MV-4-11 (cell line): ENCODE measurements at regions not wholly inside any gene's neighbourhood (a gene's known extent, or its start where the extent isn't known, plus 50 kb on each side); places are given as distances from the start of the nearest gene placed in this dataset.
"Not testable (repeated sequence)": the region's sequence is repeated elsewhere in the genome, so short reads cannot be mapped to it uniquely, and the experiment has no call there.

Source experiments
- DNase-seq: peaks from one replicate; lab custom pipeline; 2025; lab: John Stamatoyannopoulos, UW

DNA sequence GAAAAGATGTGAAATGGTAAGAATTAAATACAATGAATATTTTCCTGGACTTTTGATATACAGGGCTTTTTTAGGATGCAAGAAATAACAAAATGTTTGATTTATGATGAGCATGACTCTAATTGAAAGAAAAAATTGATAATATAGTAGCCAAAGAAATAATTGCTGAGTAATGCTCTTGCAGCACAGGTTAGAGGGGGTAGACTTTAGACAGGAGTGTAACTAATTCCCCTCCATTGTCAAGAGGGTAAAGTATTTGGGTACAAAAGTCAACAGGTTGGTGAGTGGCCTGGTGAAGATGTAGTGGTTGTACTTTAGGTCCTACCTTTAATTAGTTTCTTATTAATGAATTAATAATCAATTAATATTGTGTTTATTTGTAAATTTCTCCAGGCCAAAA lies 912.3 kb downstream of the KCNJ2 start:
- no peak for DNase-seq

DNA sequence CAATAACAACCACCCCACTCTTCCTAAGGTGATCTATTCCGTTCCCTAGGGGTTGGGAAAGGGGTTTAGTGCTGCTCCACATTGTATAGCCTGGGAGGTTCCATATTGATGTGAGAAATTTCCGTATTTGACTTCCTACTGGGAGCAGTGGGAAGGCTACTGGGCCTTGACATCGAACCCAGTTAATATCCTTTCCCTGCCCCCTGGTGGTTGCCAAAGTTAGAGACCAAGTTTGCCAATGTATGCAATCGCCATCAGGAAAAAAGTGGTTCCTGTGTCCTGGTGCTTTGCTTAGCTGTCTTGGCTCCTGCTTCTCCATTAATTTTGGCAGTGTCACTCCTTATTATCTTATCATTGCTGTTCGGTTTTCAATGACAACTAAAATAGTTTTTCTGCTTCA lies 914.9 kb downstream of the KCNJ2 start:
- peak; percentile 15 for DNase-seq

DNA sequence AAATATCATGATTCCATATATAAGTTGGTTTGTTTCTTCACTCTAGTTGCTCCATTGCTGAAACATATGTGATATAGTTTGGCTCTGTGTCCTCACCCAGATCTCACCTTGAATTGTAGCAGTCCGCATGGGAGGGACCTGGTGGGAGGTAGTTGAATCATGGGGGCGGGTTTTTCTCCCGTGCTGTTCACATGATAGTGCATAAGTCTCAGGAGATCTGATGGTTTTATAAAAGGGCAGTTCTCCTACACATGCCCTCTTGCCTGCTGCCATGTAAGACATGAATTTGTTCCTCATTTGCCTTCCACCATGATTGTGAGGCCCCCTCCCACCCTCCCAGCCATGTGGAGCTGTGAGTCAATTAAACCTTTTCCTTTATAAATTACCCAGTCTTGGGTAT lies 915.5 kb downstream of the KCNJ2 start:
- DNase-seq: no peak

DNA sequence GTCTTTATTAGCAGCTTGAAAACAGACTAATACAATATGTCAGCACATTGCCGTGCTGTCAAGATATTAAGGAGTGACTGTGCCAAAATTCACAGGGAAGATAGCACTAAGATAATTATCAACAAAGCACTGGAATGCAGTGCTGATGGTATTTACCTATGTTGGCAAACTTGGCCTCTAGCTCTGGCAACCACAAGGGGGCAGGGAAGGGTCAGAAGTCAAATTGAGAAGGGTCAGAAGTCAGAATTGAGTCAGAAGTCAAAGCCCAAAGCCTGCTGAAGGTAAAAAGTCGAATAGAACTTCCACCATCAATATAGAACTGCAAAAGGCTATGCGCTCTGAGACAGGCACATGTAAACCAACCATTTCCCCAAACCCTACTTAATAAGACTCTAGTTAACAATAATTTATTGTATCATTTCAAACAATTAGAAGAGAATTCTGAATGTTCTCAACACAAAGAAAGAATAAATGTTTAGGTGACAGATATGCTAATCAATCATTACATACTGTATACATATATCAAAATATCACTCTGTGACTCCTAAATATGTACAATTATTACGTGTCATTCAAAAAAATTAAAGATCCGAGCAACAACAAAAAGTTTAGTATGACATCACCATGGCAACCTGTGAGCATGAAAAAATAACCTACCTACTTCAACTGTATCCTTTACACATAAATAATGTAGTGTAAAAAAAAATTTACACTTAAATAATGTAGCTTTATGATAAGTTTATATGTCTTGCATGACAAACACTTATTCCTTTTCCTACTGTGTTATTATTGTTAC lies 916.1 kb downstream of the KCNJ2 start:
- peak; percentile 21 for DNase-seq

DNA sequence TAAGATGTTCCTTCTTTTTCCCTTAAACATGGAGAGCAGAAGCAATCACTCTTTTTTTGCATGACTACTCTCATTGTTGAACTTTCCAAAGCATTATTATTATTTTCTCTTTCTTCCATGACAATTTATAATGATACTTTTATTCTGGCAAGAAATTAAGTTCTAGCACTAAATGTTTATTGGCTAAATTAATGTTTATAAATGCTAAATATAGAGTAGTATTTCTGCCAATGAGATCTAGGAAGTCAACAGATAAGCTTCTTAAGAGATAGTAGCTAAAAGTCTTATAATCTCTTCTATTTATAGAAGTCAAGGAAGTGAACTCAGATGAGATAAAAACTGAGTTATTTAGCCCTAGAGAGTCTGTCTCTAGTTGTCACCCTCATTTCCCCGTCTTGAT lies 920.1 kb downstream of the KCNJ2 start:
- DNase-seq: no peak

DNA sequence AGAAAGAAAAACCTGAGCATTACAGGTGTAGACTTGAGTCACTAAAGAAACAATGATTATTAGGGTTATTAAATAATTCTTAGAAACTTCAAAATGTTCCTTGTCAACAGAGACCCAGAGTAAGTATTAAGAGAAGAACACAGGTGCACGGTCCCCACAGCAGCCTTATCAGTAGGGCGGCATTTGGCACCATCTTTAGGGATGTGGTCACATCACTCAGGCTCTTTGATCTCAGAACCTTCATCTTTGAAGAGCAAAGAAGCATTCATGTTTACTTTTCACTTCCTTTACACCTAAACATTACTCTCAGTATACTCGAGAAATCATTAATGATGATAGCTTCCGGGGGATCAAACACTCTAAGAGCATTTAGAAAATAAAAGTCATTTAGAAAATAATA lies 928.7 kb downstream of the KCNJ2 start:
- no peak for DNase-seq

DNA sequence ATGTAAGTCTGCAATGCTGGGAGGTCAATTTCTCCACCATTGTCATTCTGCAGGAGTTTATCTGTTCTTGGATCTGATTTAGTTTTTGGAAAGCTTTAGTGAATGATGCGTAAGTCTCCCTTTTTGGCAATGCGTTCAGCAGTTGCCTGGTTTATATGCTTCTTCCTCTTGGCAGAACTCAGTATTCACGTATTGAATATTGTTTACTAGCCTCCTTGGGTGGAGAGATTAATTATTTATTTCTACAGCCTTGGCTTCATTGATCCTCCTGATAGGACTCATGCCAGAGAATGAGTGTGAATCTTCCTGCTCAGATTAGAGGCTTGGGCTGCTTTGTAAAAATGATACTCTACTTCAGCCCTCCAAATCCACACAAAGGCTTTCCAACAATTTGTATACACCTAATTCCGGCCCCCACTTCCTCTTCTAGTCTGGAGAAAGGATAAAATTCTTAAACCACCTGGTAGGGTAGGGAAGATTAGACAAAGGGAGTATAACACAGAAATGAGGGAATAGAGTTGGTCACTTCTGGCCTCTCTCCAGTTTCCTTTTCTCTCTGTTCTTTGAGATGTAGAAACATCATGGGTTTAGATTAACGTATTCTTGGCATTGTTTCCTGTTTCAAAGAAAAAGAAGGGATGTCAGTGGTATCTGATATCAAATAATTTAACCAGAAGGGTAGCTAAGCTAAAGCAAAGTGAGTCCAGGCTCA lies 929.8 kb downstream of the KCNJ2 start:
- no peak for DNase-seq

DNA sequence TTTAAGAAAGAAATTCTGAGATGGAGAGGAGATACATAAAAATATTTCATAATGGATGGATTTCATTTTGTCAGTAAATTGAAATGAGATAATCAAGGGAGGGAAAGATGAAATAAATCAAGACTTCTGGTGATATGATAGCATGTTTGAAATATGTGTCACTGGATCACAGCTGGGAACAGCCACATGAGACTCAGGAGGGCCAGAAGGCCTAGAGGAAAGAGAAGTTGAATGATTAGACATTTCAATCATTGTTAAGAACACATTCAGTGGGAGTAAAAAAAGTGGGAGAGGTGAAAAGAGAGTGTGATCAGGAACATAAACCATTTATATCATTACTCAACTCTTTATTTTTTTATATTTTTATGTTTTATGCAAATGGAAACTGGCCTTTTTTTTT lies 933.4 kb downstream of the KCNJ2 start:
- DNase-seq: no peak

DNA sequence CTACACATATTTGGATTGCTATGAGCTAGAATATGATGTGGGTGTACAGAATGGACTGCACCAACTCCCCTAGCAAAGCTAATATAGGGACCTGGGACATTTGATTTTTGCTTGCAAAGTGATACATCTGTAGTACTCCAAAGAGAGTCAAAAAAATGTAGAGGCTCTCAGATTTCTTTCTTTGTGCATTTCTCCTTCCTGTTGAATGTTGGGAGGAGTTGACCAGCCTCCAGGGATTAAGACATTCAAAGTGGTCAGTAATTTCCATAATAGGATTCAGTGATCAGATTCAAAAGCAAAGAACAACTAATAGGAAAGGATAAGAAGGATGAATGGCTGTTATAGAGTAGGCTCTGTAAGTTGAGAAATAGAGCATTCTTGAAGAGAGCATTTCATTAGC lies 934.9 kb downstream of the KCNJ2 start:
- no peak for DNase-seq

DNA sequence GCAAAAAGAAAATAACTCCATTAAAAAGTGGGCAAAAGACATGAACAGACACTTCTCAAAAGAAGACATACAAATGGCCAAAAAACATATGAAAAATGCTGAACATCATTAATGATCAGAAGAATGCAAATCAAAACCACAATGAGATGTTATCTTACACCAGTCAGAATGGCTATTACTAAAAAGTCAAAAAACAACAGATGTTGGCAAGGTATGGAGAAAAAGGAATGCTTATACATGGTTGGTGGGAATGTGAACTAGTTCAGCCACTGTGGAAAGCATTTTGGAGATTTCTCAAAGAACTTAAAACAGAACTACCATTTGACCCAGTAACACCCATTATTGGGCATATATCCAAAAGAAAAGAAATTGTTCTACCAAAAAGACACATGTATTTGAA lies 936.7 kb downstream of the KCNJ2 start:
- DNase-seq: not testable (repeated sequence)

DNA sequence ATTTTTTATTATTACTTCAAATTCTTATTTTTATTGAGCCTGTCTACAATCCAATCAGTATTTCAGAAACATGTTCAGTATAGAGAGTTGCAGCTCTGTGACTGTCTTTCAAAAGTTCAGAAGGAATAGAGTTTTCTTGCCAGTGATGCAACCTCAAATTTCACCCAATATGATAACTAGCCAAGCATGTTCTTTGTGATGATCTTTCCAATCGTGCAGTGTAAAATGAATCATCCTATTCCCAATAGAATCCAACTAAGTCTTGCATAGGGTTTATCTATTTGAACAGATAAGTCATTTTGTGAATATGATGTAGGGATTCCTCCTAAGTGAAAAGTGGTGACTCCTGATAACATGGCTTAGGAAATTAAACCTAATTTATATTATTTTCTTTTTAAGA lies 937.8 kb downstream of the KCNJ2 start:
- no peak for DNase-seq

DNA sequence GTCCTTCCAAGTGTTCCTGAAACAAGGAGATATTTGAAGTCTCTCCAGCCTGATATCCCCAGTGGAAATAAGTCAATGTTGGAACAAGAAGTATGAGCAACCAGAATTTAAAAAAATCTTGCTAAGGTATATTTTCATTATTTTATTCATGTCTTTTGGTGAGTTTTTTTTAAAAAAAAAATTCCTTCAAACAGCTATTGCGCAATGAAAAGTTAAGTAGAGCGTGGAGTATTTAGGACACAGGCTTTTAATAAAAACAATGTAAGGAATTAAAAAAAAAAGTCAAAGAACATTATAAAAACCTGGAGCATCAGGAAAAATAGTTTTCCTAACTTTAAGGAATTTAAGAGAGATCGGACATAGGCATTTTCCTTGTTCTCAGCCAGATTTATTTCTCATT lies 940.4 kb downstream of the KCNJ2 start:
- no peak for DNase-seq

DNA sequence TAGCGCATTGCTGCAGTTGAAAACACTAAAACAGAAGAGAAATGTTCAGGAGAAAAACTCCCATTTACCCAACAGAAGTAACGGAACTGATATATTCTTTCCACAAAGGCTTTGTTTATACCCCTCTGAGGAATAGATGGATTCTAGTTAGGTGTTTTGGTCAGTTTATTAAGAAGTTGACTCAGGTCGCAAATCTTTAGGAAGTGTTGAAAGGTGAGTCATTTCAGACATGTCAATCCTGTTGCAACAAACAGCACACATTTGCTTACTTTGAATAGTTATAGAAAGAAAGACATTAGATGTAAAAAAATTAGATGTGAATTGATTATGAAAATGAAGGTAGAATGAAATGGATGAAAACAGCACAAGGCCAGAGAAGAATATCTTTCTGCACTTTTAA lies 941.0 kb downstream of the KCNJ2 start:
- DNase-seq: no peak

DNA sequence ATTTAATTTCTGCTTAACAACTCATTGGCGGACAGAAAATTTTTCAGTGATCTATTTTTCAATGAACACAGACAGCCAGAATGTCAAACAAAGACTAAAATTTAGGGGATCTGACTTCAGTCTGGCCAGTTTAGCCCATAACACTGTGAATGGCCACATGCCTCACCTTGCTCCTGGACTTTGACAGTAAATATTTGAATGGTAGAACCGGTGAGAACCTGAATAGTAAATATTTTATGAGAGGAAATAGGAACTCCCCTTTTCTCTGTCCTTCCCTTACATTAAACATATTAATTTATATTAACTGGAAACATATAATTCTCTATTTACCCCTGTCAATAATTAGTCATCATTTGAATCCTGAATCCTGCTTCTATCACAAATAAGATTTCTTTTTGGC lies 942.1 kb downstream of the KCNJ2 start:
- no peak for DNase-seq

DNA sequence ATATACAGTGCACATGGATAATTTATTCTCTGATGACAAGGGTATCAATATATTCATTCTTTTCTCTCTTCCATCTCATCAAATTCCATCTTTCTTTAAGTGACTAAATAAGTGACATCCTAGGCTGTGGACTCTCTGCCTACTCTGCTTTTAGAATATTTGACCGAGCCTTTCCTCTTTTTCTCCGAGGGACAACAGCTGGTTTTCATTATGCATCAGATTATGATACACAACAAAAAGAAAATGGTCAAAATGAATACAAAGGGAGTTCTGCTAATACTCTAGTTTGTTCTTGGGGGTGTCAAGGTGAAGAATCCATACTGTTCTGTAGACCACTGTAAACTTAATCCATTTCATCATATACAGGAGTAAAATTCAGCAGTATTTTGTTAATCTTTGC lies 942.6 kb downstream of the KCNJ2 start:
- DNase-seq: no peak

DNA sequence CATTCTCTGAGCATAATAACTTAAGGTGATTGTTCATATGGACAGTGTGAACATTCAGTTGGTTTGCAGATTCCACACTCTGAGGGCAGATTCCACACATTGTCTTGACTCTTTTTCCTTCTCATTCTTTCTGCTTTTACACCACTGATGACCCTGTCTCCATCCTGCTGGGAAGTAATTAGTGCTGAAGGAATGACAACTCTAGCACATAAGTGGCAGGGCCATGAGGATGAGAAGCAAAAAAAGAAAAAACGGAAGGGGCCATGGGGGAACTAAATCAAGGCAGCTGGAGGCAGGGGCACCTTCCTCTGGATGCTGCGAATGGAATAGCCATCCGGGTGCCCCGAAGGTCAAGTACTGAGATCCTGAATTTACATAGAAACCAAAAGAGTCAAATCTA lies 944.0 kb downstream of the KCNJ2 start:
- no peak for DNase-seq

DNA sequence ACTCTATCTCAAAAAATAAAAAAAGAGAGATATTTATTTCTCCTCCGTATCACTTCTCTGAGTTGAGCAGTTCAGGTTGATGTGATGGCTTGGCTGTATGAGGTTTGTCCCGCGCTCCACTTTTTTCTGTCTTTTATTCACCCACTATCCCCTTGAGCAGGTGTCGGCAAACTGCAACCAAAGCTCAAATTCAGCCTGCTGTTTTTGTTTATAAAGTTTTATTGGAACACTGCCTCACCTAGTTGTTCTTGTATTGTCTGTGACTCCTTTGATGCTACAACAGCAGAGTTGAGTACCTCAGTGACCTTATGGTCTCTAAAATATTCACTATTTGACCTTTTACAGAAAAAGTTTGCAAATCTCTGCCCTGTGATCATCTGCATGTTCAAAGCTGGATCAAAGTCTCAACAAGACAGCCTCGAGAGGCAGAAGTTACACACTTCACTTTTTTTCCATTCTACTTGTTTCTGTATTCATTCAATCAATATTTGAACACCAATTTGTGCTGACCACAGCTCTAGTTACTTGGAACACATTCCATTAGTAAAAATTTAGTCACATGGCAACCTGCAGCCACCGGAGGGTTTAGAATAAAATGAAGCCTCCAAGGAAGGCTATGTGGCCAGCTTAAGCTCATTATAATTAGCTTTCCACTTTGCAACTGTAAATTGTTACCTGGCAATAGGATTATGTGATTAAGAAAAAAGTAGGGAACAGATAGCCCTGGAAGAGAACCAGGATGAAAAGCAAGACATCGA lies 945.8 kb downstream of the KCNJ2 start:
- no peak for DNase-seq

DNA sequence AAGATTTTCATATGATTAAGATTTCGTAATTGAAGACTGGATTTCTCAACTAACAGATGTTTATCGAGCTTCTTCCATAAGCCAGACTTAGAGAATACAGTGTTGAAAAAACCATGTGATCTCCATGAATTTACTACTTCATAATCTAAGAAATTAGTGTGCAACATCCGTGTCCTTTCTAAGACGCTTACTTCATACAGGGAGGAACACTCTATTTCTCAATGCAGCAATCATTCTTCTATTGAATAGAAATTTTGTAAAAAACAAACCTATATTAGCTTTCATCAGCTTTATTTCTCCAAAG lies 946.3 kb downstream of the KCNJ2 start:
- no peak for DNase-seq

DNA sequence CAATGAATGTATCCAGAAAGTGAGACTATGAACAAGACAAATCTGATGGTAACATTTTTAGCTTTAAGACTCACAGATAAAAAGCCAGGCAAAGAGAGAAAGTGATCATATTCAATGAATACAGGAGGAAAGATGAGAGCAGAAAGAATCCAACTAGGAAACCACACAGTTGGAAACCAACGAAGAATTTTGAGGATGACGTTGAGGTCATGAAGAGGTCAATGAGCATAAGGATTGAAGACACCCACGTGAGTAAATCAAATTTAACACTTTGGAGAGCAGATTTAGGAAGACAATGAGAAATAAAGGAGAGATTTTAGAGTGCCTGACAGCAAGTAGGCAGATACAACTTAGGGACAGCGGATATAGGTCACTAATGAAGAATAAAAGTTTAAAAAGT lies 948.1 kb downstream of the KCNJ2 start:
- no peak for DNase-seq

DNA sequence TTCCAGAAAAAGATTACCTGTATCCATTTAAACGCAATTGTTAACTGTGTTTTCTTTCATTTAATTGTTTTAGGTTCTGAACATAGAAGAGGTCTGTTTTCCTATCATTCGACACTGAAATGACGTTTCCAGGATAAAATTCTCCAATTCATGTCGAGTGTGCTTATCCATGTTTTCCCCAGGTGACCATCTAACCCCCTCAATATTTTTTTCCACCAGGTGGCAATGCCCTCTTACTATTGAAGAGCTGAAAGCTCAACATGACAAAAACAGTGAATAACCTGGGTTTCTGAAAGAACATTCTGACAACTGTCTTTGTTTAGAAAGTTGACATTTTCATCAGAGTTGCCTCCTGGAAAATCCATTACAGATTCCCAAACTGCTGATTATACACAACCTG lies 948.7 kb downstream of the KCNJ2 start:
- no peak for DNase-seq

DNA sequence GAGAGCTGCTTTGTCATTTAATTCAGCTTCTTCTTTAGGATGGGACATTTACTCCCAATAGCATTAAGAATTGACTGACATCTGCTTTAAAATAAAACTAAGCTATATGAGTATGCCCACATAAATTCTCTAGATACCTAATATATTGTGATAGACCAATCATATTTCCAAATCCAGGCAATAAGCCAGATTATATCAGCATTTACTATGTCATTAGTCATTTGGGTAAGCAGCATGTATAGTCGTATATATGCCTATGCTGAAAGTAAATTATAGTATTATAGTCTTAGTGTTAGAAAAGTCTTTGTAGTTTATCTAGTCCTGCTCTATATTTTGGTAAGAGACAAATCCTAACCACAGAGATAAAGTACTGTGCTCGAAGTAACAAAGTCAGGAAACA lies 958.1 kb downstream of the KCNJ2 start:
- no peak for DNase-seq

DNA sequence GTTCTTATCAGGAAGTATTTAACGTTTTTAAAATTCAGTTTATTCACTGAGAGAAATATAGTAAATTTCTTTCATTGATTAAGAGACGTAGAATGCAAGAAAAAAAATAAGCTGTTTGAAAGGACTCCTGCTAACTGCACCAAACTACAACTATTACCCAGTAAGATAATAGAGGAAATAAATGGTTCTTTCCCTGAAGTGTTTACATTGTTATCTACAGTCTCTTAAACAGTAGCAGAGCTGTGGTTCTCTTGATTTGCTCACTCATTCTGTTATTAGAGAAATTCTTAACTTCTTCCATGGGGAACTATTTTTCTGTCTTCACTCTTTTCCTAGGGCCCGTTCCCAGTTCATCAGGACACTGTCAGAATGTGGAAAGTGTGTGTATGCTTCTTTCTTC lies 973.0 kb downstream of the KCNJ2 start:
- no peak for DNase-seq

DNA sequence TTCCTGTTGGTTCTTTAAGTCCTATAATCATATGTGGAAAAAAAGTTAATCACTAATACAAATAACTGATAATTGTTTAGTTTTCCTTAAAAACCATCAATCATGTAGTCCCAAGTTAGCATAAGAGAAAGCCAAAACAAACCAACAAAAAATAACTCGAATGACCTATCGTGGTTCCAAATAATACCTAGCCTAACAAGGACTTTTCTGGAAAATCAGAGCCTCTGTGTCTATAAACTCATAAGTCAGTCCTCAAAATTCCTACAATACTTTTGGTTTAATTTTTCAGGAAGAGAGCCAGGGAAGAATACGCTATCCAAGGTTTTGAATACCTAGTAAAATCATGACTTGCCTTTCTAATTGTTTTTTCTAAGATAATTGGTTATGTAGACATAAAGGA lies 975.3 kb upstream of the SOX9 start:
- DNase-seq: no peak
